NT2/D1 (cell line): ENCODE measurements at regions not wholly inside any gene's neighbourhood (a gene's known extent, or its start where the extent isn't known, plus 50 kb on each side); places are given as distances from the start of the nearest gene placed in this dataset.

Experiments
- SUZ12 ChIP-seq: IDR thresholded peaks from 2 replicates; pipeline ENCODE4 v1.6.1; 2011; ENCODE audit not compliant: insufficient read length, insufficient read depth; ENCODE audit errors: extremely low read depth
- YY1 ChIP-seq: IDR thresholded peaks from 2 replicates; pipeline ENCODE4 v1.6.1; 2011; ENCODE audit not compliant: insufficient read length, insufficient read depth
- ZNF274 ChIP-seq: IDR thresholded peaks from 2 replicates; pipeline ENCODE4 v1.6.1; 2011; ENCODE audit warnings: mild to moderate bottlenecking, low read depth, low read length

DNA sequence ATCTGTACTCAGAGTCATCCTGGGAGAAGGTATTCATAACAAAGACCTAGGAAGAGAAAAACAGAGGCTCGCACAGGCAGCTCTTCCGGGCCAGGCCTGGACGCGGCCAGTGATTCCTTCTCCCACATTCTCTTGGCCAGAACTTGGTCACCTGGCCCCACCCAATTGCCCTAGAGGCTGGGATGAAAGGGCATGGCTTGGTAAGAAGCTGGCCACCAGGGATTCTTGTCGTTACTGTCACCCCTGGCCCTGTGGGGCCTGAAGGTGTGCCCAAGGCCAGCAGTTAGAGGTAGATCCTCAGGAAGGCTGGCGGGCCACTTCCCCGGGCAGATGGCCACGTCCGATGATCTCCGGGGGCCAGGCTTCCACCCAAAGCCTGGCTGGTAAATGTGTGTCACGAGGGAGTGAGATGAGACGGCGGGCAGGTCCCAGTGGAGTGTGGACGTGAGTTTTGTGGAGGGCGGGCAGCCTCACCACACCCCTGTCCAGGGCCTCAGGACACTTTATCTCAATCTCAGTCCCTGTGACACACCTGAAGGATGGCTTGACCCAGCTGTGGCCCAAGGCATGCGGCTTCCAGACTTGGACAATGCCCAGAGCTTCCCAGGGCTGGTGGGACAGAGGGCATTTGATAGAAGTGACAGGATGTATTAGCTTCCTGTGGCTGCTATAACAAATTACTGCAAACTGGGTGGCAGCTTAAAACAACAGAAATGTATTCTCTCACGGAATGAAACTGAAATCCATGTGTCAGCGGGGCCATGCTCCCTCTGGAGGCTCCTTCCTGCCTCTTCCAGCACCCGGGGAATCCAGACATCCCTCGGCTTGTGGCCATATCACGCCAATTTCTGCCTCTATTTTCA is 66.3 kb upstream of the GSE1 start:
- TF ChIP-seq YY1, result no peak
- TF ChIP-seq ZNF274, result no peak
- no peak for TF ChIP-seq SUZ12
